Loucy (cell line): ENCODE measurements at regions not wholly inside any gene's neighbourhood (a gene's known extent, or its start where the extent isn't known, plus 50 kb on each side); places are given as distances from the start of the nearest gene placed in this dataset.

ENCODE experiments used
- H2AFZ ChIP-seq: fragments of 200-600 bp; sonication (generic); 2 replicates; pipeline ENCODE4 v1.6.0; 2016; ENCODE audit warnings: antibody characterized with exemption, mild to moderate bottlenecking, low read length, moderate library complexity
- H3F3A ChIP-seq: fragments of 200-600 bp; 2 replicates; pipeline ENCODE4 v1.6.0; 2016; ENCODE audit warnings: antibody characterized with exemption, low read depth, mild to moderate bottlenecking
- H3K27me3 ChIP-seq: fragments of 200-600 bp; sonication (generic); 2 replicates; pipeline ENCODE4 v1.6.1; 2014; ENCODE audit warnings: low read length, mild to moderate bottlenecking; ENCODE audit not compliant: insufficient read depth, poor library complexity, severe bottlenecking
- H3K36me3 ChIP-seq: fragments of 200-600 bp; sonication (generic); 2 replicates; pipeline ENCODE4 v1.6.1; 2016; ENCODE audit warnings: low read length; ENCODE audit not compliant: insufficient read depth
- H3K4me1 ChIP-seq: fragments of 200-600 bp; sonication (generic); 2 replicates; pipeline ENCODE4 v1.5.1; 2014; ENCODE audit warnings: low read length, mild to moderate bottlenecking; ENCODE audit not compliant: insufficient read depth, poor library complexity, severe bottlenecking
- H3K4me2 ChIP-seq: fragments of 200-600 bp; sonication (generic); 2 replicates; pipeline ENCODE4 v1.6.0; 2014; ENCODE audit warnings: antibody characterized with exemption, low read length, low read depth, mild to moderate bottlenecking; ENCODE audit not compliant: poor library complexity, severe bottlenecking
- H3K4me3 ChIP-seq: fragments of 200-600 bp; sonication (generic); 2 replicates; pipeline ENCODE4 v1.5.1; 2014; ENCODE audit warnings: low read length, mild to moderate bottlenecking, mixed read lengths; ENCODE audit not compliant: poor library complexity, severe bottlenecking
- H3K79me2 ChIP-seq: fragments of 200-600 bp; sonication (generic); 2 replicates; pipeline ENCODE4 v1.6.1; 2014; ENCODE audit warnings: low read length; ENCODE audit not compliant: insufficient read depth
- H3K9ac ChIP-seq: fragments of 200-600 bp; sonication (generic); 2 replicates; pipeline ENCODE4 v1.6.0; 2014; ENCODE audit warnings: mild to moderate bottlenecking, low read depth, low read length, moderate library complexity; ENCODE audit not compliant: poor library complexity, severe bottlenecking
- H3K9me2 ChIP-seq: fragments of 200-600 bp; sonication (generic); replicated peaks from 2 replicates; pipeline ENCODE4 v1.6.1; 2016; ENCODE audit warnings: low read depth, low read length, mixed read lengths
- H3K9me3 ChIP-seq: fragments of 200-600 bp; sonication (generic); 2 replicates; pipeline ENCODE4 v1.6.1; 2014; ENCODE audit warnings: mild to moderate bottlenecking, antibody characterized with exemption, low read length, low read depth; ENCODE audit not compliant: insufficient read depth
- H4K20me1 ChIP-seq: fragments of 200-600 bp; sonication (generic); 2 replicates; pipeline ENCODE4 v1.6.0; 2014; ENCODE audit warnings: antibody characterized with exemption, low read length, mild to moderate bottlenecking; ENCODE audit not compliant: insufficient read depth, poor library complexity, severe bottlenecking
- EZH2phosphoT487 ChIP-seq: fragments of 200-600 bp; IDR thresholded peaks from 2 replicates; pipeline ENCODE4 v1.6.1; 2018; ENCODE audit warnings: antibody characterized with exemption, mild to moderate bottlenecking, moderate library complexity, borderline replicate concordance
- TF ChIP-seq, protein P1 (sequence below): fragments of 200-600 bp; sonication (generic); conservative IDR thresholded peaks from 2 replicates; pipeline ENCODE4 v1.5.1; 2014; ENCODE audit warnings: mild to moderate bottlenecking, antibody characterized with exemption, low read length

DNA sequence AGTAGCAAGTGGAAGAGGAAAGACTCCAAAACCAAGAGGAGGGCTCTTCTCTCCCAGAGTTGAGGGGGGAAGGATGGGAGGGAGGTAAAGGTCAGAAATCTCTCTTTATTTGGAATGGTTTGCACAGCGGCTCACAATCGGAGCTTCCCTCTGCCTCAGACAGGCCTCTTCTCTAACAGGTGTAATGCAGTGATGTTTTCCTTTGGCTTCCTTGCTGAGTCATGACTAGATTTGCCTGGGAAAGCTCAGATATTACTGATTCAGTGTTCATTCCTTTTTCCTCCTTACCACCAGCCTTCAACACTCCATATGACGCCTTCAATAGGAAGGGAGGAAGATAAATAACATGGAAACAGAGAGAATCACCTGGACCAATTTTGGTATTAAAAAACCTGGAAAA is 136.6 kb downstream of the RNF152 start:
- TF ChIP-seq, protein P1, sequence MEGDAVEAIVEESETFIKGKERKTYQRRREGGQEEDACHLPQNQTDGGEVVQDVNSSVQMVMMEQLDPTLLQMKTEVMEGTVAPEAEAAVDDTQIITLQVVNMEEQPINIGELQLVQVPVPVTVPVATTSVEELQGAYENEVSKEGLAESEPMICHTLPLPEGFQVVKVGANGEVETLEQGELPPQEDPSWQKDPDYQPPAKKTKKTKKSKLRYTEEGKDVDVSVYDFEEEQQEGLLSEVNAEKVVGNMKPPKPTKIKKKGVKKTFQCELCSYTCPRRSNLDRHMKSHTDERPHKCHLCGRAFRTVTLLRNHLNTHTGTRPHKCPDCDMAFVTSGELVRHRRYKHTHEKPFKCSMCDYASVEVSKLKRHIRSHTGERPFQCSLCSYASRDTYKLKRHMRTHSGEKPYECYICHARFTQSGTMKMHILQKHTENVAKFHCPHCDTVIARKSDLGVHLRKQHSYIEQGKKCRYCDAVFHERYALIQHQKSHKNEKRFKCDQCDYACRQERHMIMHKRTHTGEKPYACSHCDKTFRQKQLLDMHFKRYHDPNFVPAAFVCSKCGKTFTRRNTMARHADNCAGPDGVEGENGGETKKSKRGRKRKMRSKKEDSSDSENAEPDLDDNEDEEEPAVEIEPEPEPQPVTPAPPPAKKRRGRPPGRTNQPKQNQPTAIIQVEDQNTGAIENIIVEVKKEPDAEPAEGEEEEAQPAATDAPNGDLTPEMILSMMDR: no peak
- TF ChIP-seq EZH2phosphoT487: no peak

DNA sequence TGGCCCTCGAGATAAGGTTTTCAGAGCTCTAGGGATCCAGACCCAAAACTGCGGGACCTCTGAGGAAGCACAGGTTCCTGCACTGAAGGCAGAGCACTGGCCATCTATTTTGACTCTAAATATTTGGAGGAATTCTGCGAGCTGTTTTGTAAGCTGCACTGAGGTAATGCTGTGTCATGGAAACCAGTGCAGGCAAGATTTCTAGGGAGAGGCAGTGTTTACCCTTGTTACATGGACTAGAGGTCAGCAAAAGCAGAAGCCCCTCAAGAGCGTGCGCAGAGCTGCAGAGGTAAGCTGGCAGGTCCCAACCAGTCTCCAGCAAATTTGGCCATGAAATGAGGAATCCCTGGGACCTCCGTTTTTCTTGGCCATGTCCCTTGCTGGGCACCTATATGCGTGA is 137.3 kb downstream of the RNF152 start:
- no peak overlapping the region for H3K9ac ChIP-seq
- H3K9me3 ChIP-seq: no peaks in the 10 kb centered on the region
- no peaks in the 10 kb centered on the region for H3K79me2 ChIP-seq
- no peaks in the 10 kb centered on the region for H3K36me3 ChIP-seq
- TF ChIP-seq, protein P1: no peak
- no peak for TF ChIP-seq EZH2phosphoT487
- H3F3A ChIP-seq: no peaks in the 10 kb centered on the region
- no peaks in the 10 kb centered on the region for H3K27me3 ChIP-seq
- H3K4me1 ChIP-seq: no peaks in the 10 kb centered on the region
- H3K4me2 ChIP-seq: no peak overlapping the region
- H2AFZ ChIP-seq: no peak overlapping the region
- no peaks in the 10 kb centered on the region for H4K20me1 ChIP-seq
- H3K9me2 ChIP-seq: no peaks in the 10 kb centered on the region
- no peak overlapping the region for H3K4me3 ChIP-seq

More for the DNA sequence above, 136.6 kb downstream of the RNF152 start:
- H3K36me3 ChIP-seq: no peaks in the 10 kb centered on the region
- H3K9me3 ChIP-seq: no peaks in the 10 kb centered on the region
- no peak overlapping the region for H2AFZ ChIP-seq
- no peaks in the 10 kb centered on the region for H3K9me2 ChIP-seq
- no peaks in the 10 kb centered on the region for H3K4me1 ChIP-seq
- H3F3A ChIP-seq: no peaks in the 10 kb centered on the region
- H4K20me1 ChIP-seq: no peaks in the 10 kb centered on the region
- H3K27me3 ChIP-seq: no peaks in the 10 kb centered on the region
- H3K4me3 ChIP-seq: no peak overlapping the region
- no peak overlapping the region for H3K4me2 ChIP-seq
- no peak overlapping the region for H3K9ac ChIP-seq
- H3K79me2 ChIP-seq: no peaks in the 10 kb centered on the region

DNA sequence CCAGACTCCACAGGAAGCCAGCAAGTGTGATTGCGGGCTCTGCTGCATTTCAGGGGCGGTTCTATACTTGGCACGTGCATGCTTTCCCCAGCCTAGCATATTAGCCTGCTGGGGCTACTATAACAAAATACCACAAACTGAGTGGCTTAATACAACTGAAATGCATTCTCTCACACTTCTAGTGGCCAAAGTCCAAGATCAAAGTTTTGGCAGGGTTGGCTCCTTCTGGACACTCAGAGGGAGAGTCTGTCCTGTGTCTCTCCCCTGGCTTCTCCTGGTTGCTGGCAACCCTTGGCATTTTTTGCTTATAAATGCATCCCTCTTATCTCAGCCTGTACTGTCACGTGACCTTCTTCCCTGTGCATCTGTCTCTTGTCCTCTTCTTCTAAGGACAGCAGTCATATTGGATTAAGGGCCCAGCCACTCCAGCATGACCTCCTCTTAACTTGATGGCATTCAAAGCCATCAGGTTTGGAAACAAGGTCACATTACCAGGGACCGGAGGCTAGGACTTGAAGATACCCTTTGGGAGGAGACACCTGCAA is 138.7 kb downstream of the RNF152 start:
- Histone ChIP-seq H3K9me2 (no peaks in the 10 kb centered on the region), H3K9me3 (no peaks in the 10 kb centered on the region), H3F3A (no peaks in the 10 kb centered on the region), H4K20me1 (no peaks in the 10 kb centered on the region), H3K79me2 (no peaks in the 10 kb centered on the region), H2AFZ (no peak overlapping the region), H3K27me3 (no peaks in the 10 kb centered on the region), H3K9ac (no peak overlapping the region), H3K4me2 (no peak overlapping the region), H3K4me1 (no peaks in the 10 kb centered on the region), H3K36me3 (no peaks in the 10 kb centered on the region), H3K4me3 (no peak overlapping the region)
- TF ChIP-seq EZH2phosphoT487: no peak
- TF ChIP-seq, protein P1: no peak
